H9 (cell line): ENCODE measurements at regions not wholly inside any gene's neighbourhood (a gene's known extent, or its start where the extent isn't known, plus 50 kb on each side); places are given as distances from the start of the nearest gene placed in this dataset.

ENCODE experiments used
- DNase-seq: peaks from one replicate; pipeline ENCODE4 v3.0.0-alpha.2; 2017
- H2AFZ ChIP-seq: one replicate; pipeline ENCODE4 v1.6.1; 2013; ENCODE audit warnings: mild to moderate bottlenecking, low read length, control low read depth, moderate library complexity
- H2AK5ac ChIP-seq: 2 replicates; pipeline ENCODE4 v1.6.1; 2013; ENCODE audit warnings: low read length, control low read depth, mixed read lengths; ENCODE audit not compliant: insufficient read length
- H2BK120ac ChIP-seq: one replicate; pipeline ENCODE4 v1.6.1; 2013; ENCODE audit warnings: low read depth, mild to moderate bottlenecking, low read length, control low read depth, inconsistent platforms; ENCODE audit not compliant: poor library complexity, severe bottlenecking
- H2BK12ac ChIP-seq: 2 replicates; pipeline ENCODE4 v1.6.1; 2013; ENCODE audit warnings: low read length, control low read depth, mixed read lengths, low read depth; ENCODE audit not compliant: insufficient read length
- H2BK15ac ChIP-seq: 2 replicates; pipeline ENCODE4 v1.6.1; 2013; ENCODE audit warnings: low read depth, low read length, control low read depth
- H2BK20ac ChIP-seq: one replicate; pipeline ENCODE4 v1.6.1; 2013; ENCODE audit warnings: low read depth, mild to moderate bottlenecking, low read length, control low read depth, inconsistent platforms; ENCODE audit not compliant: poor library complexity, severe bottlenecking
- H2BK5ac ChIP-seq: 2 replicates; pipeline ENCODE4 v1.6.1; 2013; ENCODE audit warnings: low read length, control low read depth, mixed read lengths; ENCODE audit not compliant: insufficient read length
- H3K14ac ChIP-seq: 2 replicates; pipeline ENCODE4 v1.6.1; 2013; ENCODE audit warnings: low read length, control low read depth; ENCODE audit not compliant: insufficient read depth
- H3K18ac ChIP-seq: 2 replicates; pipeline ENCODE4 v1.6.1; 2013; ENCODE audit warnings: low read depth, mild to moderate bottlenecking, mixed read lengths, low read length, control low read depth; ENCODE audit not compliant: insufficient read length
- H3K23ac ChIP-seq: 2 replicates; pipeline ENCODE4 v1.6.1; 2013; ENCODE audit warnings: low read length, control low read depth, mixed read lengths, low read depth; ENCODE audit not compliant: insufficient read length
- H3K23me2 ChIP-seq: 2 replicates; pipeline ENCODE4 v1.6.1; 2013; ENCODE audit warnings: low read depth, mild to moderate bottlenecking, mixed read lengths, low read length, control low read depth; ENCODE audit not compliant: insufficient read length, poor library complexity, severe bottlenecking
- H3K27ac ChIP-seq: 2 replicates; pipeline ENCODE4 v1.5.1; 2013; ENCODE audit warnings: low read length, control low read depth, mixed read lengths, low read depth; ENCODE audit not compliant: insufficient read length
- H3K27me3 ChIP-seq: 2 replicates; pipeline ENCODE4 v1.6.1; 2013; ENCODE audit warnings: low read length, control low read depth, inconsistent platforms; ENCODE audit not compliant: insufficient read depth
- H3K4ac ChIP-seq: 2 replicates; pipeline ENCODE4 v1.6.1; 2013; ENCODE audit warnings: low read depth, mild to moderate bottlenecking, control low read depth, inconsistent platforms, low read length, moderate library complexity
- H3K4me1 ChIP-seq: 2 replicates; pipeline ENCODE4 v1.6.1; 2013; ENCODE audit warnings: low read length, control low read depth, inconsistent platforms; ENCODE audit not compliant: insufficient read depth
- H3K4me2 ChIP-seq: 2 replicates; pipeline ENCODE4 v1.6.1; 2013; ENCODE audit warnings: low read length, control low read depth, mixed read lengths; ENCODE audit not compliant: insufficient read length, insufficient read depth
- H3K56ac ChIP-seq: 2 replicates; pipeline ENCODE4 v1.6.1; 2013; ENCODE audit warnings: low read depth, mild to moderate bottlenecking, mixed read lengths, low read length, control low read depth; ENCODE audit not compliant: insufficient read length
- H3K79me1 ChIP-seq: 2 replicates; pipeline ENCODE4 v1.6.1; 2013; ENCODE audit warnings: low read depth, mild to moderate bottlenecking, moderate library complexity, low read length, control low read depth, inconsistent platforms; ENCODE audit not compliant: insufficient read depth, poor library complexity, severe bottlenecking
- H3K79me2 ChIP-seq: 2 replicates; pipeline ENCODE4 v1.6.1; 2013; ENCODE audit warnings: low read length, control low read depth, inconsistent platforms; ENCODE audit not compliant: insufficient read depth
- H3K9ac ChIP-seq: 2 replicates; pipeline ENCODE4 v1.6.1; 2013; ENCODE audit warnings: low read length, control low read depth, mixed read lengths; ENCODE audit not compliant: insufficient read length; ENCODE audit errors: extremely low read depth
- H3K9me3 ChIP-seq: one replicate; pipeline ENCODE4 v1.6.1; 2013; ENCODE audit warnings: low read depth, low read length, inconsistent platforms; ENCODE audit not compliant: control insufficient read depth
- H3T11ph ChIP-seq: one replicate; pipeline ENCODE4 v1.6.1; 2013; ENCODE audit warnings: mild to moderate bottlenecking, low read length, control low read depth, inconsistent platforms
- H4K20me1 ChIP-seq: one replicate; pipeline ENCODE4 v1.6.1; 2013; ENCODE audit not compliant: control insufficient read depth, insufficient read length, insufficient read depth
- H4K5ac ChIP-seq: 2 replicates; pipeline ENCODE4 v1.6.1; 2013; ENCODE audit warnings: low read depth, mild to moderate bottlenecking, mixed read lengths, low read length, control low read depth; ENCODE audit not compliant: insufficient read length
- H4K8ac ChIP-seq: replicated peaks from 2 replicates; pipeline ENCODE4 v1.6.1; 2013; ENCODE audit warnings: low read length, control low read depth, mixed read lengths, low read depth; ENCODE audit not compliant: insufficient read length
- H4K91ac ChIP-seq: 2 replicates; pipeline ENCODE4 v1.6.1; 2013; ENCODE audit warnings: low read depth, mild to moderate bottlenecking, moderate library complexity, mixed read lengths, low read length, control low read depth; ENCODE audit not compliant: insufficient read length
- H3K27ac Mint-ChIP-seq, 3 experiments: 2 replicates in 2 of 3; 3 replicates in 1 of 3; pipeline ENCODE4 v1.8.0; 2020 to 2021; ENCODE audit warnings: mixed read lengths in 3 of 3, mild to moderate bottlenecking in 1 of 3, moderate library complexity in 1 of 3
- H3K27me3 Mint-ChIP-seq: 2 replicates; pipeline ENCODE4 v1.8.0; 2021; ENCODE audit warnings: low read depth, mild to moderate bottlenecking, moderate library complexity, mixed read lengths
- H3K36me3 Mint-ChIP-seq, 3 experiments: 2 replicates in 2 of 3; 3 replicates in 1 of 3; pipeline ENCODE4 v1.8.0; 2020 to 2021; ENCODE audit warnings: low read depth in 3 of 3, mixed read lengths in 3 of 3; ENCODE audit not compliant: insufficient read depth in 1 of 3
- H3K4me1 Mint-ChIP-seq, 2 experiments: 2 replicates each; pipeline ENCODE4 v1.8.0; 2020; ENCODE audit warnings: mixed read lengths in 2 of 2
- H3K4me3 Mint-ChIP-seq, 2 experiments: 2 replicates in 1 of 2; 3 replicates in 1 of 2; pipeline ENCODE4 v1.8.0; 2020 to 2021; ENCODE audit warnings: mild to moderate bottlenecking in 2 of 2, mixed read lengths in 2 of 2, moderate library complexity in 1 of 2
- H3K9me3 Mint-ChIP-seq, 2 experiments: 2 replicates in 1 of 2; 3 replicates in 1 of 2; pipeline ENCODE4 v1.8.0; 2020; ENCODE audit warnings: mild to moderate bottlenecking in 2 of 2, mixed read lengths in 2 of 2, moderate library complexity in 1 of 2
- CTCF ChIP-seq: fragments of 200-600 bp; sonication (generic); conservative IDR thresholded peaks from 3 replicates; pipeline ENCODE4 v1.8.0; 2021; ENCODE audit warnings: antibody characterized with exemption, mild to moderate bottlenecking
- WGBS: extraction: QIAGEN DNeasy Blood & Tissue Kit; methylation state at CpG from one replicate; pipeline ENCODE4 v1.1.7; 2013; ENCODE audit warnings: missing lambda C conversion rate, low lambda C conversion rate, mixed read lengths; ENCODE audit not compliant: insufficient read length; ENCODE audit errors: extremely low coverage; 5-methylcytosine and 5-hydroxymethylcytosine counted together

GRCh38 chr7:46806856-46807255, 775.1 kb downstream of the TNS3 start:
- Histone ChIP-seq H3K27ac (no peak overlapping the region), H3K18ac (no peak overlapping the region), H2AK5ac (no peak overlapping the region), H3K4me2 (no peak overlapping the region), H2AFZ (no peak overlapping the region), H2BK15ac (no peak overlapping the region), H4K91ac (no peak overlapping the region), H3K56ac (no peak overlapping the region), H4K8ac (no peak overlapping the region), H3K23ac (no peak overlapping the region), H4K5ac (no peak overlapping the region), H3K9me3 (no peaks in the 10 kb centered on the region), H3K23me2 (no peaks in the 10 kb centered on the region), H2BK12ac (no peak overlapping the region), H3K79me1 (no peaks in the 10 kb centered on the region), H3K4me1 (no peaks in the 10 kb centered on the region), H3T11ph (no peak overlapping the region), H3K4ac (no peak overlapping the region), H3K27me3 (no peaks in the 10 kb centered on the region), H2BK120ac (no peak overlapping the region), H4K20me1 (no peaks in the 10 kb centered on the region), H3K79me2 (no peaks in the 10 kb centered on the region), H3K14ac (no peak overlapping the region), H2BK5ac (no peak overlapping the region), H3K9ac (no peak overlapping the region), H2BK20ac (no peak overlapping the region)
- H3K36me3 Mint-ChIP-seq: no peaks in the 10 kb centered on the region
- H3K27ac Mint-ChIP-seq: no peak overlapping the region
- TF ChIP-seq CTCF: no peak
- peaks cover 2% of the 10 kb centered on the region in 2 experiments; a peak in 2 of 5 replicates for H3K9me3 Mint-ChIP-seq
- WGBS: no CpG with 5 or more reads among the region's 3 CpGs
- no peak for DNase-seq
- no peak overlapping the region for H3K4me3 Mint-ChIP-seq
- H3K4me1 Mint-ChIP-seq: peaks cover 9 to 11% of the 10 kb centered on the region in 2 experiments; a peak in 3 of 4 replicates
- H3K27me3 Mint-ChIP-seq: no peaks in the 10 kb centered on the region
